ENCODE measurements at regions not wholly inside any gene's neighbourhood (a gene's known extent, or its start where the extent isn't known, plus 50 kb on each side); places are given as distances from the start of the nearest gene placed in this dataset.
"Not testable (repeated sequence)": the region's sequence is repeated elsewhere in the genome, so short reads cannot be mapped to it uniquely, and the experiment has no call there.

GRCh38 chr4:72857787-72858186 lies 211.7 kb downstream of the COX18 start:
- DNase-seq (ENCODE audit: low read depth): peak; percentile 38
- no peak for TF ChIP-seq CTCF (IDR thresholded peaks at IDR 0.05; ENCODE audit: control insufficient read depth, insufficient read depth, low read depth, low read length, missing control alignments)
- H3K4me3 ChIP-seq (ENCODE audit: control insufficient read depth, low read depth, low read length): no peak overlapping the region

- DNase-seq (ENCODE audit: low read depth): no peak
- H3K4me3 ChIP-seq (ENCODE audit: control insufficient read depth, low read depth, low read length): no peak overlapping the region
- no peak for TF ChIP-seq CTCF (IDR thresholded peaks at IDR 0.05; ENCODE audit: control insufficient read depth, insufficient read depth, low read depth, low read length, missing control alignments)
Measured at GRCh38 chr4:72857216-72857615, 212.3 kb downstream of the COX18 start.

GRCh38 chr4:72846280-72847111 lies 223.0 kb downstream of the COX18 start:
- H3K4me3 ChIP-seq (ENCODE audit: control insufficient read depth, low read depth, low read length): no peak overlapping the region
- TF ChIP-seq CTCF (IDR thresholded peaks at IDR 0.05; ENCODE audit: control insufficient read depth, insufficient read depth, low read depth, low read length, missing control alignments): no peak
- no peak for DNase-seq (ENCODE audit: low read depth)

GRCh38 chr4:72843466-72843865 lies 226.1 kb downstream of the COX18 start:
- TF ChIP-seq CTCF (IDR thresholded peaks at IDR 0.05; ENCODE audit: control insufficient read depth, insufficient read depth, low read depth, low read length, missing control alignments): no peak
- no peak overlapping the region for H3K4me3 ChIP-seq (ENCODE audit: control insufficient read depth, low read depth, low read length)
- peak; percentile 46 for DNase-seq (ENCODE audit: low read depth)

GRCh38 chr4:72842323-72842722 lies 227.2 kb downstream of the COX18 start:
- TF ChIP-seq CTCF (IDR thresholded peaks at IDR 0.05; ENCODE audit: control insufficient read depth, insufficient read depth, low read depth, low read length, missing control alignments): no peak
- H3K4me3 ChIP-seq (ENCODE audit: control insufficient read depth, low read depth, low read length): no peak overlapping the region
- DNase-seq (ENCODE audit: low read depth): no peak

GRCh38 chr4:72840166-72840565 lies 229.3 kb downstream of the COX18 start:
- not testable (repeated sequence) for H3K4me3 ChIP-seq (ENCODE audit: control insufficient read depth, low read depth, low read length); DNase-seq (ENCODE audit: low read depth)

- TF ChIP-seq CTCF (IDR thresholded peaks at IDR 0.05; ENCODE audit: control insufficient read depth, insufficient read depth, low read depth, low read length, missing control alignments): no peak
- no peak overlapping the region for H3K4me3 ChIP-seq (ENCODE audit: control insufficient read depth, low read depth, low read length)
- DNase-seq (ENCODE audit: low read depth): no peak
Measured at GRCh38 chr4:72828864-72829263, 240.7 kb downstream of the COX18 start.

Data from AG09309 (cell line).